Medulla oblongata (tissue), 1 donor: ENCODE measurements at regions not wholly inside any gene's neighbourhood (a gene's known extent, or its start where the extent isn't known, plus 50 kb on each side); places are given as distances from the start of the nearest gene placed in this dataset.
"Not testable (repeated sequence)": the region's sequence is repeated elsewhere in the genome, so short reads cannot be mapped to it uniquely, and the experiment has no call there.

Experiments used
- DNase-seq: peaks from one replicate; pipeline ENCODE4 v3.0.0-alpha.2; 2015; ENCODE audit errors: extremely low spot score

DNA sequence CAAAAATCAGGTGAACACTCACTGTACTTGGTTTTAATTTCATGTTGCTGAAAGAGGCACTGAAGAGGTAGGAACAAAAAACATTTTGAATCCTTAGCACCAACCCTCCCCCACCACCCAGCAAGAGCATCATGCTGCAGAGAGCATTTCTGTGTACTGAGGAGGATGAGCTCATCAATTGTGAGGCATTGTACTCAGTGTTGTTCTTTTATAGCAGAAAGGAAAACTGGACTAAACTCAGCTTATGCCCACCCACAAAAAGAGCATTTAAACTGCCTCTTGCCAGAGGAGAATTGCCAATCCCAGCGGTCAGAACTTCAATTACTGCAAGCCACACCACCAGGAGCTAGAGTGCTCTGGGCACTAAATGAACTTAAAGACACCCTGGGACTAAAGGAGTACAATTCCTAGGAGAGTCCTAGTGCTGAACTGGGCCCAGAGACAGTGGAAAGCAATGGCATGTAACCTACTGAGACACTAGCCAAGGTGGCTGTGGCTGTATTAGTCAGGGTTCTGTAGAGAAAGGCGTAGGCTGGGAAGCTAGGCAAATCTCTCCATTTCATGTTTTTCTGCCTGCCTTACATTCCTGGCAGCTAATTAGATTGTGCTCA lies 280.7 kb upstream of the KLHL4 start:
- peak; percentile 38 for DNase-seq

DNA sequence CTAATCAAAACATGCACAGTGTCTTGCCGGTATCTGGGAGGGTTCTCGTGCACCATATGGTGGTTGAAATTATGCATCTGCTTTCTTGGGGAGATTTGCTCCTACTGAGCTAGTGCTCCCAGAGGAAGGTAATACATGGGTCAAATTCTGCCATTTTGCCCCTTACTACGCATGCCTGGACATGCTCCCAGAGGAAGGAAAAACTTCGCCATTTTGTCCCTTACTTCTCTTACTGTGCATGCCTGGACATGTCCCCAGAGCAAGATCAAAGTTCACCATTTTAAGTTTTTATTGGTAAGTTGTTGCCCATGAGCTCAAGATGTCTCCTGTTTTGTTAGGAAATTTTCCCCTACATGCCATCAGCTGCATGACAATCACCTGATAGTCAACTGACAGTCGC lies 252.1 kb upstream of the KLHL4 start:
- no peak for DNase-seq

DNA sequence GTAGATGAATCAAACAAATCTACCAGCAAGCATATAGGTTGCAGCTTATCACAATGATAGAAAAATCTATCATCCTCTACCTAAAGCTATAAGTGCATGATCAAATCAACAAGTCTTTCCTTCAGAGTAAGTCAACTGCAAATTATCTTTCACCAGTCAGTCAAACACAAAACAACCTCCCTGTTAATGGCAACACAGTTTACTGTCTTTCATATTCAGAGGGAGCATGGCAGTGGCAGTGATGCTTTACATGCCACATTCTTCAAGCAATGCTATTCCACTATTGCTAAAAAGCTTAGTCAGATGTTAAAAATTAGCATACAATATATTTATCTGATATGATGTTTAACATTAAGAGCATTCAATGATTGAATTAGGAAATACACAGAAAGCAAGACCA lies 245.1 kb upstream of the KLHL4 start:
- no peak for DNase-seq

DNA sequence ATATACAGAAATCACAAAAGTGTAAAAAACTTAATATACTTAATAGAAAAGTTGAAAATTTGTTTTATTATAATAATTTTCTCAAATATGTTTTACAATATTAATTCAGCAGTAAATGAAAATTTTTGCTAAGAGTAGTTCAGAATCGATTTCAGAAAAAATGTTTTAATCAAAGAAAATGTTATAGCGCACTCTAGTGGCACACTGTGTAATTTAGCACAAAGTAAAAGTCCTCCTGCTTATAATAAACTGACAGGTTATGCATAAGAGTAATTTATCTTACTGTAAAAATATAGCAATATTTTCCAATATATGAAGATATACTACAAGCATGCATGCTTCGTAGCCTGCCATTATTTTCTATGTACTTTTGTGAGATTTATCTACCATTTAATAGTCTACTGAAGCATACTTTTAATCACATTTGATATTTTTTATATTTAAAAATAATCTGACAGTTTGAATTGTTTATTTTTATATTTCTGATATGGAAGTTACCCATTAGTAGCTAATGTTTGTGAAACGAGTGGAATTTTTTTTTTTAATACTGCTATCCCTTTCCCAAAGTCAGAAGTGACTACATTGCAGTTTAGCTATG lies 217.9 kb upstream of the KLHL4 start:
- DNase-seq: peak; percentile 37

DNA sequence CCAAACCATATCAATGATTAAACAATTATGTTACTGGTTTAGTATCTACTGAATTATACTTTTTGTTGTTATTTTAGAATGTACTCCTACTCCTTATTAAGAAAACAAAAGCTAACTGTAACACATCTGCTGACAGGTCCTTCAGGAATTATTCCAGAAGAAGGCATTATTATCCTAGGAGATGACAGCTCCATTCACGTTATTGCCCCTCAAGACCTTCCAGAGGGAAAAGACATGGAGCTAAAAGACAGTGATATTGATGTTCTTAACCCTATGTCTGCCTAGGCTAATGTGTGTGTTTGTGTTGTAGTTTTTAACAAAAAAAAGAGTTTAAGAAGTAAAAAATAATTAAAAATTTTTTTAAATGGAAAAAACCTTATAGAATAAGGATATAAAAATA lies 206.8 kb upstream of the KLHL4 start:
- DNase-seq: no peak

GRCh38 chrX:87327267-87327666 lies 190.3 kb upstream of the KLHL4 start:
- no peak for DNase-seq

DNA sequence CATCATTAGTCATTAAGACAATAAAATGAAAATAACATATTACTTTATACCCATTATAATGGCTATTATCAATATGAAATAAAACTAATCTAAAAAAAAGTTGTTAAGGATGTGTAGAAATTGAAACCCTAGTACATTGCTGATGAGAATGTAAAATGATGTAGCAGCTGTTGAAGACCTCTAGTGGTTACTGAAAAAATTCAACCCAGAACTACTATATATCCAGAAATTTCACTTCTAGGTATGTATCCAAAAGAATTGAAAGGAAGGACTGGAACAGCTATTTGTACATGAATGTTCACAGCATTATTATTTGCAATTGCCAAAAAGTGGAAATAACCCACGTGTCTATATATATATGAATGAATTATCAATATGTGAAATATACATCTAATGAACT lies 180.3 kb upstream of the KLHL4 start:
- DNase-seq: no peak

GRCh38 chrX:87338510-87338909 lies 179.1 kb upstream of the KLHL4 start:
- DNase-seq: peak; percentile 45

GRCh38 chrX:87370865-87371264 lies 146.7 kb upstream of the KLHL4 start:
- DNase-seq: no peak

DNA sequence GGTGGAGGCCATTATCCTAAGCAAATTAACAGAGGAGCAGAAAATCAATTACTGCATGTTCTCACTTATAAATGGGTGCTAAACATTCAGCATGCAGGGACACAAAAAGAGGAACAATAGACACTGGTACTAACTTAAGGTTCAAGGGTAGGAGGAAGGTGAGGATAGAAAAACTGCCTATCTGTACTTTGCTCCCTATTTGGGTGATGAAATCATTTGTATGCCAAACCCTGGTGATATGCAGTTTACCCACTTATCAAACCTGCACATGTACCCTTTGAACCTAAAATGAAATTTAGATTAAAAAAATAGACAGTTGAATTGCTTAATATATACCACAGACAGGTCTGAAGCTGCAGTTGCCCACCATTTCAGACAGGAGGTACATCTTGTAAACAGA lies 143.3 kb upstream of the KLHL4 start:
- DNase-seq: no peak

GRCh38 chrX:87376896-87377295 lies 140.7 kb upstream of the KLHL4 start:
- no peak for DNase-seq

DNA sequence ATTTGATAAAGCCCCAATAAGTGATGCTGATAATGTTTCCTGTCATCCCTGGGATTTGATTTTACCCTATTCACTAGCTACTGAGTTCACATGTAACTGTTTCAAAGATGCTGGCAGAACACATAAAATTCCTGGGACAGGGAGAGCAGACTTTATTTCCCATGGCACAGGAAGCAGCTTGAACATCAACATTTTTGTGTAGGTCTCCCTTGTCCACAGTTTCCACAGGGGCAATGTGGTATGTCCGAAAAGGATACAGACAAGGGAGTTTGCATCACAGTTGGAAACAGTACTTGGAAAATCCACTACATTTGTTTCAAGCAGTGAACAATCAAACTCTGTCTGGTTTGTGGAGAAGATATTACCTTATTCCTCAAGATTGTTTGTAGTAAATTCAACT lies 129.2 kb upstream of the KLHL4 start:
- DNase-seq: no peak

GRCh38 chrX:87391742-87392141 lies 125.9 kb upstream of the KLHL4 start:
- no peak for DNase-seq

- DNase-seq: no peak
Observed at GRCh38 chrX:87392369-87392768, 125.2 kb upstream of the KLHL4 start.

DNA sequence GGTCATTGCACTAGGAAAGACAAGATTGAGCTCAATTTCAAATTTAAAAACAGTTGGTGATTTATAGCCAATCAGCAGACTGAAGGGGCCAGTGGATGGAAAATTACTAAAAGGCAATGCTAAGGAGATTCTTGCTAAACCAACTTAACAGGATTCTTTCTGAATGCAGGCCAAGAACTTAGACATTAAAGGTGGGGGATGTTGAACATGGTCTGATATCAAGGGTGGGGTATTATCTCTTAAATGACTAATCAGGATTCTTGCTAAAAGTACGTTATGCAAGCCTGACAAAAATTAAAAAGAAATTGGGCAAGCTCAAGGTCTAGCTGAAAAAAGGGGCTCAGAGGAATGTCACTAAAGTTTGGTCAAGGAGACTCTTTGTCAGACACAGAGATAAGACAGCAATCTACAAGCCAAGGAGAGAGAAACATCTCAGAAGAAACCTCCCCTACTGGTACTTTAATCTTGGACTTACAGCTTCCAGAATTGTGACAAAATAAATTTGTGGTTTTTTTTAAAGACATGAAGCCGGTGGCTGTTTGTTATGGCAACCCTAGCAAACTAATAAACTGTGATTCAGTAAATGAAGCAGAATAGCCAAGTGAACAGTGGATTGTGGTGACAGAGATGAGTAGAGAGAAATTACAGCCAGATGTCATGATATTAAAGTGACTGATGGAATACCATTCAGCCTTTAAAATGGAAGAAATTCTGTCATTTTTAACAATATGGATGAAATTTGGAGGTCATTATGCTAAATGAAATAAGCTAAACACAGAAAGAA lies 120.3 kb upstream of the KLHL4 start:
- DNase-seq: no peak

DNA sequence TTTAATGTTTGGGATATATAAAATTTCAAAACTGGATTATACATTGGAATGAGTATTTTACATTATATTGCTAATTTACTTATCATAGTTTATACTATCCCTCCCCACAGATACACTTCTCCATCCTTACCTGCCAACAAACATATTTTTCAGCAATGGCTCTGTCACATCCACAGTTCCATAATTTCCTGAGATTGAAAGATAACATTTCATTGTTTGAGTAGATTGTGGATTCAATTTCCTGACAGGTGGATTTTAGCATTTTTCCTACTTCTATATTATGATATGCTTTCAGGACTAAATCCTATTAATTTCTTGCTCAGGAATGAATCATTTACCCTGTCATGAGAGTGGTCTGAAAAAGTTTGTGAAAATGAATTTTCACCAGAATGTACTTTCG lies 115.3 kb upstream of the KLHL4 start:
- no peak for DNase-seq

DNA sequence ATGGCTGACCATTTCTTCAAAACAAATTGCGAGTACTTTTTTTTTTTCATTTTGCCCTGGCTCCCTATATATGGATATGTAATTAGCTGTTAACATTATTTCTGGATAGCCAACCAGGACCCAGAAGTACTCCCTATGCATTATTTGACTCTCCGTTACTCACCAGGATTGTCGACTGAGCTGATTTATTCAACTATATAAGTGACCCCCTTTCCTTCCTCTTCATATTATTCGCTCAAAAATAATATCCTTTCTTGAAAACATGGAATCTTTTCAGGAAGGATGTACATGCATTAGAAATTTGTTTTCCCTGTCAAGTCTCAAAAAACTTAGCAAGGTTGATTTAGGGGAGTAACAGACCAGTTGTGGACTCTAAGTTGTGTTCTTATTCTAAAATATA lies 114.1 kb upstream of the KLHL4 start:
- no peak for DNase-seq

DNA sequence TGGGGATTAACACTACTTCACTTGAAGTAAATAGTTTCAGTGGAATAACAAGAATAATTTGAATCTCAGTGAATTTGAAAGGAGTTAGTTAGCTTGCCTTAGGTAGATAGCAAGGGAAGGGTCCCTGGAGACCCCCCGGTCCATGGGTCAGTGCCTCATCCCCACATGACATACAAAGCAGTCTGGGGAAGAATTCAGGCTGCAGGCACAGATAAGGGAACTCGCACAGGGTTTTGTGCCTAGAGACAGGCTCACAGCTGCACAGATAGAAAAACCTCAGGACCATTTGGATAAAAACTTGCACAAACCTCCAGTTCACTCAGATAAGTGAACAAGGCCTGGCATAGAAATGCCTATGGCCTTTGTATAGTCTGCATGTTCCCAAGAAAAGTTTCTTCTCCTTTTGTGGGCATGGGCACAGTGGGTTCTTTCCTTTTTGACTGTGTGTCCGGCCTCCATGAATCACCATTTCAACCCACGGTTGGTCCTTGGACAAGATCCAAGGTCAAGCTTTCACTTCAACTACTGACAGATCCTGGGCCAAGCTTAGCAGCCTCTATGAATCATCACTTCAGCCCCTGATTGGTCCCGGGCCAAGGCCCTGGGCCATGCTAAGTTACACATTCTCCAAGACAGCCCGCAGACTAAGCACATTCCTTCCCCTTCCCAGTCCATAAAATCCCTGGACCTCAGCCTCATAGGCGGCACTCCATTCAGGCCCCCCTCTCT lies 108.3 kb upstream of the KLHL4 start:
- DNase-seq: no peak

DNA sequence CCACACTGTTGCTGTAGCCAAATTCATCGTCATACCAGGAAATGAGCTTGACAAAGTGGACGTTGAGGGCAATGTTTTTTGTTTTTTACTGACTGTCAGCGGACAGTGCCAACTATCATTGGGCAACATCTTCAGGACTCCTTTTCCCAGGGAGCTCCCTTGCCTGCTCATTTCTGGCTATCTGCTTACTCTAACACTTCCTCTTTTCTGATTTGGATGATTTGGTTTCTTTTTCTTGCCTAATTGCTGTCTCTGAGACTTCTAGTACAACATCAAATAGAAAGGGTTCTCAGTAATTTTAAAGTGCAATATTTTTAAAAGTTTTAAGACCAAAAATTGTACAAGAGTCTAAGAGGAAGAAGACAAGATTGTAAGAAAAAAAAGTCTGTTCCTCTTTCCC lies 92.0 kb upstream of the KLHL4 start:
- DNase-seq: no peak

DNA sequence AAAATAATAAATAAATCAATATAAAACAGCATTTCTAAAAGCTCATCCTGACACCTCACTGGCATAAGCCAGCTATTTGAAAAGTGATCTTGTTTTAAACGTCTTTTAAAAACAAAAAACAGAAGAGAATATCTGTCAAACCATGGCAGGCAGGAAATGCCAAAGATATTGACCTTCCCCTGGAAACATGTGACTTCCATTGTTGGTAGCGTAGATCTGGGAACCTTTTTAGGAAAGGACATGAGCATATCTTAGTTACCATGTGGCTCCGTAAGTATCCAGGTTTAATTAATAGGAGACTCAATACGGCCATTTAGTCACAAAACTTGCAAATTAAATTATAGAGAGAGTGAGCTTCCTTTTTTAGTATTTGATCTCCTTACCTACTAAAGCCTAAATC lies 83.0 kb upstream of the KLHL4 start:
- DNase-seq: no peak

- not testable (repeated sequence) for DNase-seq
Observed at GRCh38 chrX:87448613-87449012, 69.0 kb upstream of the KLHL4 start.

DNA sequence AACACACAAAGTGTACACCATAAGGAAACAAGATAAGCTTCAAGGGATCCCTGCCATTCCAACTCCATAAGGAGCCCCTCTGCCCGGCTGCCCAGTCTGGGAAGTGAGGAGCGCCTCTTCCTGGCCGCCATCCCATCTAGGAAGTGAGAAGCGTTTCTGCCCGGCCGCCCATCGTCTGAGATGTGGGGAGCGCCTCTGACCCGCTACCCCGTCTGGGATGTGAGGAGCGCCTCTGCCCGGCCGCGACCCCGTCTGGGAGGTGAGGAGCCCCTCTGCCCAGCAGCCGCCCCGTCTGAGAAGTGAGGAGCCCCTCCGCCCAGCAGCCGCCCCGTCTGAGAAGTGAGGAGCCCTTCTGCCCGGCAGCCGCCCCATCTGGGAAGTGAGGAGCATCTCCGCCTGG lies 51.8 kb upstream of the KLHL4 start:
- DNase-seq: not testable (repeated sequence)
